Activated CD8-positive, alpha-beta memory T cell treated with anti-CD3 and anti-CD28 coated beads for 36 hours (primary cell): ENCODE measurements at regions not wholly inside any gene's neighbourhood (a gene's known extent, or its start where the extent isn't known, plus 50 kb on each side); places are given as distances from the start of the nearest gene placed in this dataset.

Experiments
- CTCF ChIA-PET: fragments of 350-600 bp; sonication (Branson Sonifier 250); formaldehyde crosslinking; loops from one replicate; lab custom pipeline; 2021; ENCODE audit warnings: antibody characterized with exemption; lab: Charles Lee
- POLR2A ChIA-PET: fragments of 350-600 bp; sonication (Branson Sonifier 250); formaldehyde crosslinking; loops from one replicate; lab custom pipeline; 2021; ENCODE audit warnings: antibody characterized with exemption; lab: Charles Lee

DNA sequence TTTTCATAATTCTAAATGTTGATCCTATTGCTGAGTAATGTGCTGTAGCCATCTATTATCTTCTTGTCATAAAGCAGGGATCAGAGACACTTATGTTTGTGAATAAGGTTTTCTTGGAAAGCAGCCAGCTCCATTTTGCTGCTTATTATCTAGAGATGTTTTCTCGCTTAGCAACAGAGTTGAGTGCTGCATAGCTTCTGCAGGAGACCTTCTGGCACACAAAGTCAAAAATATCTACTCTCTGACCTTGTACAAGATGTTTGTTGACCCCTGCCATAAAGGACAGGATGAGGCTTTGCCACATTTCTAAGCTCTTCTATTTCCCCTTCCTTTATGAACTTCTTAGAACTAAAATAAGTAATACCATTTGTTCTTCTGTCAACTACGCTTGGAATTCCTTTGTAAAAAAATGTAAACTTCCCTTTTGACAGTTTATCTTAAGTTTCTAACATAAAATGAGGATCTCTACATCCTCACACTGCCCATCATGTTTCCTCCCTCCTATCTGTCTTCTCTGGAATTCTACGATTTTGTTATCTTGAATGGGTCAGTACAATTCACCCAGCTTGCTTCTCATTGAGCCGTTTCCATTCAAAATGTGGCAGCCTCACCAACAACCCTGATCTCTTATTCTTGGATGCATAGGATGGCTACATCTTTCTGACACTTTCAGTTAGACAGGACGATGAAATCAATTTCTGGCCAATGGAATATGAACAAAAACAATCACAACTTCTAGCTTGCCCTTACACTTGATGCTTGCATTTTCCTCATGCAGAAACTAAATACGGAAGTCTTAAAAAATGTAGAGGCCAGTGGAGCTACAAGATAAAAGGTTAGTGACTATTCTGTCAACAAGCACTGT is 1377.0 kb downstream of the SUCLG1 start:
- POLR2A ChIA-PET, result no interaction called here
- CTCF ChIA-PET, result no interaction called here

DNA sequence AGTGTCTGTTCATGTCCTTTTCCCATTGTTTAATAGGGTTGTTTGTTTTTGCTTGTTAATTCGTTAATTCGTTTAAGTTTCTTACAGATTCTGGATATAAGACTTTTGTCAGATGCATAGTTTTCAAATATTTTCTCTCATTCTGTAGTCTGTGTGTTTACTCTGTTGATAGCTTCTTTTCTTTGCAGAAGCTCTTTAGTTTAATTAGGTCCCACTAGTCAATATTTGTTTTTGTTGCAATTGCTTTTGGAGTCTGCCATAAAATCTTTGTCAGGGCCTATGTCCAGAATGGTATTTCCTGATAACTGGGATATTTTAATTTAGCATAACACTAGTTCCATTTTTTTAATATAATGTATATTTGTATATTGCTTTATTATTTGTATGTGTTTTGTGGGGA is 1380.1 kb downstream of the SUCLG1 start:
- POLR2A ChIA-PET, result no interaction called here
- CTCF ChIA-PET, result no interaction called here

DNA sequence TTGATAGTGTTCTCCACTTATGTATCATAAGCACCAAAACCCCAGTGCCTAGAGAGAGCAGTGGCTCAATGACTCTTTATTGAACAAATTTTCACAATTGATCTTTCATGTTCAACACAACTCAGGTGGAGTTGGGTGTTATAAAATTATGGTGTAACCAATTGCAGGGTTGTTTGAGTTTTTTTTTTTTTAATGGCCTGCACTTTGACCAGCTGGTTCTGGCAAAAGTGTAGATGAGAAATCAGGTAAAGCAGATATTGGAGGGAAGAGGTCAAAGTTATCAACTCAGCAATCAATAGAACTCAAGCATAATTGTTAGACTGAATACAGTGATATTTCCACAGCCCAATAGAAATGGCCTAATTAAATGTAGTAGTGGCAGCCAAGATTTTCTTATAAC is 1386.3 kb downstream of the SUCLG1 start:
- ChIA-PET CTCF (no interaction called here), POLR2A (no interaction called here)

DNA sequence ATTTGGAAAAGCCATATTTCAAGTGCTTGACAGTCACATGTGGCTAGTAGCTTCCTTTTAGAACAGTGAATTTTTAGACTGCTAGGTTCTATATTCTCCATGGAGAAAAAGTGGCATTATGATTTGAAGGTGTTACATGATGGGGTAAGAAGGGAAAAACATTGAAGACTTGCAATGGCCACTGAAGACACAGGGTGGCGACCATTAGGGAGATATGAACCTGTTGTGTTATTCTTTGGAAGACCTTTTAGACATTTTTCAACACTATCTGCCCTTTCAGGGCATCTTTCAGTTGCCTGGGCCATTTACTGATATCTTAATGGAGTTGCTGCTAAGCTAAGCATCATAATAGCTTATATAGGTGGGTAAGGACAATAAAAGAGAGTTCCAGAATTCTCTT is 1387.2 kb downstream of the SUCLG1 start:
- POLR2A ChIA-PET, result no interaction called here
- CTCF ChIA-PET, result no interaction called here

DNA sequence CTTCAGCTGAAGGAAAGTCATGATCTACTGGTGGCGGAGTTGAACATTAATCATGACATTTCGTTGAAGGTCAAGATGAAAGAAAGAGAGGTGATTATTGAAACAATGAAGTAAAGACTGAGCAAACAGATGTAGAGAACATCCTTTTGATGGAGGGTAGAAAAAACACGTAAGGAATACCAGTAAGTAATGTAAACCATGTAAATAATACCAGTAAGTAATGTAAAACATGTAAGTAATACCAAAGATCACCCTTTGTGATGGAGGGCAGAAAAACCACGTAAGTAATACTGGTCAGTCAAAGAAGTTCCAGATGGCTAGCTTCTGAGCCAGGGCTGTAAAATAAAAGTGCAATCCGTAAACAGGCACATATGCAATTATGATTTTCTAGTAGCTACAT is 1387.7 kb downstream of the SUCLG1 start:
- ChIA-PET POLR2A (no interaction called here), CTCF (no interaction called here)

DNA sequence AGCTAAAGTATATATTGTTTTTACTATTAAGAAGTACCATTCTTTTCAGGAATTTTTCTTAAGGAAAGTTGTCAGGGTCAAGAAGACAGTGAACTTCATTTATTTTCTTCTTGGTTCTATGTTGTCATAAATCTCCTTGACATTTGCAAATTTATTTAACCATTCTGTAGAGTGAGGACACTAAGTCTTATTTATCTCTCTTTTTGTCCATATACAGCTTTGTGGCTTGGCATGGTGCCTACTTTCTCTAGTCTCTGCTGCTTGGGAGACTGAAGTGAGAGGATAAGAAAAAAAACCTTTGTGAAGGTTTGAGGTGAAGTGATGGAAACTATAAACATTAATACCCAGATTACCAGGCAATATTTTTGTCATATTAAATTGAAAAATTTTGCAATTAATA is 1389.4 kb downstream of the SUCLG1 start:
- CTCF ChIA-PET, result no interaction called here
- POLR2A ChIA-PET, result no interaction called here

DNA sequence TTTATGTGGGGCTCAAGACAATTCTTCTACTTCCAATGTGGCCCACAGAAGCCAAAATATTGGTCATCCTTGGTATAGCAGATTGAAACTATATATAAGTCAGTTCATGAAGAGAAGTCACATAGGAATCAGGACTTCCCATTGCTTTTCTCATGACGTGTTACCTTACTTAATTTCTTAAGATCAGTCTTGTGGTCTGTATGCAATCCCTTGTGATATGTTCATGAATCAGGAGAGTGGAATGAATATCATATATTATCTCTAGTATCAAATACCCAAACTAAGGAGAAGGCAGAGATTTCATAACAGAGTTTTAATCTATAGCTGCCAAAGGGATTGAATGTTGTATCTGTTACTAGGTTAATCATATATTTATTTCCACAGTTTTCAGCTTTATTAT is 1390.4 kb downstream of the SUCLG1 start:
- POLR2A ChIA-PET, result no interaction called here
- CTCF ChIA-PET, result no interaction called here

DNA sequence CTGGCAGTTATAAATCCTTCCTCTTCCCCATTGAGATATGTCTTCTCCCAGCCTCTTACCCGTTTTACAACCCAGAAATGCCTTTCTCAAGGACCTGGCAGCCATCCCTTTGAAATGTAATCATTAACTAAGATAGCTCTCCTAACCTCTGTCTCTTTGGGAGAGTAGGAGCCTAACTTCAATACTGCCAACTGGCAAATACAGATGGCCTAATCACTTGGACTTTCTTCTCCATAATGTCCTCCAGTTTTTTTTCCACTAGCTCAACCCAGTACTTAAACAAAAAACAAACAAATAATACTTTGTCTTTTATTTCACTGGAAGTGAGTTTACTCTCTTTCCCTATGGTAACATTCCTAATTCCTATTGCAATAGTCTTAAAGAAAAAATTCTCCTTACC is 1391.1 kb downstream of the SUCLG1 start:
- POLR2A ChIA-PET, result no interaction called here
- CTCF ChIA-PET, result no interaction called here

DNA sequence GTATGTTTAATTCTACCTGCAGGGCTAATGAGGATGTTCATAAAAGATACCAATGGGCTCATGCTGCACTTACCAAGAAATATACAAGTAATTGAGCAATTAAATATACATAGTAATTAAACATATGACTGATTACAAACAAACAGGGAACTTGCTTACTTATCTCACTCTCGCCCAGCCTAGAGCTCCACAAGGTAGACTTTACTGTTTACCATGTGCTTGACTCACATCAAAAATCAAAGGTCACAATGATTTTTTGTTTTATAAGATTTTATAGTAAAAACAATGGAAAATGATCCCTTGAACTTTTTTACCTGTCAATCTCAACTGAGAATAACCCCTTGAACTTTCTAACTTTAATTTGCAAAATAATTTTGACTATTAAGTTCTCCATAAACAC is 1395.1 kb downstream of the SUCLG1 start:
- CTCF ChIA-PET, result no interaction called here
- POLR2A ChIA-PET, result no interaction called here

DNA sequence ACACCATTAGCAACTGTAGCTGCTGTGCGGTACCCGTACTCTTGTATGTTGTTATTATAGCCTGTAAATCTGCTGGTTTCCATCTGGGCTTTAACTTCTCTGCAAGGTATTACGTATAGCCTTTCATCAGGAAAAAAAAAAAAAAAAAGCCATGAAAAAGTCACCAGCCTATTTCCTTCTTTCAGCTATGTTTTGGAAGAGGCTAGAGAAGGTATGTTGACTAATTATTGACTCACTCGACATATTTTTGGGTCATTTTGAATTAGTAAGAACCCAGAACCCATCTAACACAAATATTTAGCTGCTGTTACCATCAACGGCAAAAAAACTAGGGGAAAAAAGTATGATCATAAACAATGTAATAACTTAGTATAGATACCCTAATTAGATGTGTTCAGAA is 1395.6 kb downstream of the SUCLG1 start:
- ChIA-PET CTCF (interaction anchor here (0.7 kb wide), 1 partner anchor 56 kb away, joined by 5 read pairs; no protein-coding TSS in a partner anchor), POLR2A (no interaction called here)

DNA sequence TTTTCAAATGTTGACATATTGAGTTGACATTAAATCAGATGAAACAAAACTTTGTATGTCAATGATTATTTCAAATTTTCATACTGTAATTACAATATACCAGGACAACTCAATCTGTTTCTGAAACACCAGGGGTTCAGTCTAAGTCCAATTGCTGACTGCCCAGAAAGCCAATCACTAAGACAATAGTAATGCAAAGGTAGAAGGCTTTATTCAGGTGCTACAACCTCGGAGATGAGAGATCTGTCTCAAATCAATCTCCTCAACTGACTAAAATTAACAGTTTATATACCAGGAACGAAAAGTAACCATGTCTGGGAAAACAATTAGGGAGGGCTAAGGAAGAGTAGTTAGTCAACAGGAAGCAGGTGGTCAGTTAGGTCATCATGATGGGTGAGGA is 1400.4 kb downstream of the SUCLG1 start:
- CTCF ChIA-PET, result no interaction called here

DNA sequence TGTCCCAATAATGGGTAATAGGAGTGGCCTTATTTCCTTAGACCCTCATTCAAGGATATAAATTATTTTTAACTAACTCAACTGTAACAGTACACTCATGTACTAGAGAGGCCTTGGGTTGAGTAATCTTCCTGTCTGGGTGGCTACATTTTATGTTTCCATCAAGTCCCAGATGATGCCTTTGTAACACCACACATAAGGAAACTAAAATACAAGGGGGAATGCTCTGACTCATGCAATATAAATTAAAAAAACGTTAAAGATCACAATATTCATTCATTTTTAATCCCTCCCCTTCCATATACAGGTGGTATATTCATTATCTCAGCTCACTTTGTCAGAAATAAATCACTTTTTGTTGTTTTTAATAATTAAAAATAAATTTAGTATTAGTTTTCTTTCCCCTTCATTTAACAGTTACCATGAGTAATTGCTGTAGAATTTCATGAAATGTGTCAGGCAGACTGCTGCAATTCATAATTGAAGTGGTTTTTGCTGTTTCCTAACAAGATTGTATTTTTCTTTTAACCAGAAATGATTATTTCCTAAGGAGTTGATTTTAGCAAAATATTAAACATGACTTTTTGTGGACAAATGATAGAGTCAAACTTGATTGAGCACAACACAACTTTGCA is 1403.6 kb downstream of the SUCLG1 start:
- POLR2A ChIA-PET, result no interaction called here
- CTCF ChIA-PET, result no interaction called here

More for the DNA sequence above, 1400.4 kb downstream of the SUCLG1 start:
- POLR2A ChIA-PET, result no interaction called here

DNA sequence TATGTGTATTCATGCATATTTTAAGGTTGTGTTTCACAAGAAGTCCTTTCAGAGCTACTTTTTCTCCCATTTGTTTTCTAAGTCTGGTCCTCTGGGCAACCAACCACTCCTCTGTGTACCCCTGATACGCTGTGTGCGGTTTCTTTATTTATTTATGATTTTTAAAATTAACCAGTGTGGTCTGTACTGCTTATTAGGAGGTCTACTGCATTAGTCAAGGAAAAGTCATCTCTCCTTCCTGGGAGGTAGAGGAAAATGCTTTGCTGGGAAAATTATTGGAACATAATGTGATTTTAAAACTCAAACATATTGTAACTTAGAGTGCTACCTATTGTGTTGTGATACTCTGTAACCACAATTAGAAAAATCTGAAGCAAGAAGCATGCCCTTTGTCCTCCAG is 1404.3 kb downstream of the SUCLG1 start:
- ChIA-PET CTCF (no interaction called here), POLR2A (no interaction called here)

DNA sequence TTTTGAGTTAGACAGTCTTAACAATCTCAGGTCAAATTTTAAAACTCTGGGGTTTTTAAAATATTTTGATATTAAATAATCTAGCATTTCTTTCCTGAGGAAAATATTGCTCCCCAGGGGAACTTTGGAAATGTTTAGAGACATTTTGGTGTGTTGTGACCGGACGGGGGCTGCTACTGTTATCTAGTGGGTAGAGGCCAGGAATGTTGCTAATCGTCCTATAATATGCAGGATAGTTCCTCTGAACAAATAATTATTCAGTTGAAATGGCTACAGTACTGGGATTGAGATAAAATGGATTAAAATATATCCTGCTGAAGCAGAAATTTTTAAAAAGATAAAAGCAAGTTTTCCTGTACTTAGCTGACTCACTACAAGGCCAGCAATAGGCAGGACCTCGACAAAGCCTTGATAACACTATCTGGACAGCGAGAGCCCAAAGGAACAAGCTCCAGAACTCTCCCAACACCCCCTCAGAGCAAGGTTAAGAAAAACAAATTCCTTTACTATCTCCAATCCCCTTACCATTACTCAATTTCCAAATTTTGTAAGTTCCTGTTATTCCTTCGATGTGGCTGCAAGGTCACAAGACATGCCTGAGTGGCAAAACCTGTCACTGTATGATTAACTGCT is 1407.4 kb downstream of the SUCLG1 start:
- CTCF ChIA-PET, result no interaction called here
- POLR2A ChIA-PET, result no interaction called here

DNA sequence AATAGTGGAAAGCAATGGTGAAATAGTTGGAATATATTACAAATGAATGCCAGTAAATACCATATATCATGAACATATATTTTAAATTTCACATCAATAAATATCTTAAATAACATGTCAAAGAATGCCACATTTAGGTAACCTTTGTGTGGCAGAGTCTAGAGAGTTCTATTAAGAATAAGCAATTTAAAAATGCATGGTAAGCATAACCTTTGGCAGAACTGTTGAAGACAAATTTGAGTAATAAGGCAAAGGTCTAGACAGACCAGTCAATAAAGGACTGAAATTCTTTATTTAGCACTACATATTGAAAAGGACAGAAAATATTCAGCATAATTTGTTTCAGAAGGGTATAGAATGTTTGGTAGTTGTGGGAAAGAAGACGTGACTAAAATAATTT is 1417.0 kb downstream of the SUCLG1 start:
- CTCF ChIA-PET, result no interaction called here
- POLR2A ChIA-PET, result no interaction called here

DNA sequence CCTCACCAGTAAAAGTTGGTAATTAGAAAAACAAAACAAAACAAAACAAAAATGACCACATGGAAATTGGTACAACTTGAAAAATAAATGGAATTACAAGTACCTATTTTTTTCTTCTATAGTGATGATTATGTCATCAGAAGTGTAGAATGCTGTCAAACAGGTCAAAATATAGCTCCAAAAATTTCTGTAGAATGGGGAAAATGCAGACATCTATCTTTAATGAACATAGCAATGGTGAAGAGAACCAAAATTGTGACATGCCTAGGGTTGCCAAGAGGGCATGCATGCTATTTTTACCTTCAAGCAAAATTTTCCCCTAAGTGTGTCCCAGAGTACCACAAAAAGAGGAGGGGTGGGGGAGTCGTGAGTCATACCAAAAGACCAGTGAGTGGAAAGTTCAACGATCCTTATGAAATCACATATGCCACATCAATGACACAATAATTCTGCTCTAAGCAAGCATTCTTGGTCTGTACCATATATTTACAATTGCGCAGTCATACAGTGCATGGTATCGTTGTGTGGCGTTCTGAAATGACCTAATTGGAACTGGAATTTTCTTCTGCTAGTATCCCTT is 1436.4 kb downstream of the SUCLG1 start:
- POLR2A ChIA-PET, result no interaction called here
- CTCF ChIA-PET, result no interaction called here

DNA sequence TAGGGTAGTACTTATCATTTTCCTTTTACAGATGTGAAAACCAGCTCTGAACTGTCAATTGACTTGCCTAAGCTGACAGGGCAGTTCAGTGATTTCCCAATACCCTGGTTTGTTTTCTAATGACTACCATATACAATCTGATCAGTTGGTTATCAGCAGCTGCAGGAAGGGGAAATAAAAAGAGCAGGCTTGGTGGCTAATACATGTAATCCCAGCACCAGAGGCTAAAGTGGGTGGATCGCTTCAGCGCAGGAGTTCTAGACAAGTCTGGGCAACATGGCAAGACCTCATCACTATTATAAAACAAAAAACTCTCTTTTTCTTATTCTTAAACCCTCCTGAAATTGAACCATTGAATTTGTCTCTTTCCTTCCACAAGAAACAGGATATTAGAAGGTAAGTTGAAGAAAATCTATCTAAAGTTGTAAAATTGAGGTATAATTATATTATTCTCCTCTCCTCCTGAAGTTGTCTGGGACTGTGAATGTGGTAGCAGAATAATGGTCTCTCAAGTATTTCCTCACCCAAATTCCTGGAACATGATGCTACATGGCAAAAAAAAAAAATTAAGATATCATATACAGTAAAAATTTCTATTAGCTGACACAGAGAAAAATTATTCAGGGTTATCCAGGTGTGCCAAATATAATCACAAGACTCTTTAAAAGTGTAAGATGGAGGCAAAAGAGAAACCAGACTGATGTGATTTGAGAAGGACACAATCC is 1441.6 kb downstream of the SUCLG1 start:
- CTCF ChIA-PET, result no interaction called here
- POLR2A ChIA-PET, result no interaction called here

DNA sequence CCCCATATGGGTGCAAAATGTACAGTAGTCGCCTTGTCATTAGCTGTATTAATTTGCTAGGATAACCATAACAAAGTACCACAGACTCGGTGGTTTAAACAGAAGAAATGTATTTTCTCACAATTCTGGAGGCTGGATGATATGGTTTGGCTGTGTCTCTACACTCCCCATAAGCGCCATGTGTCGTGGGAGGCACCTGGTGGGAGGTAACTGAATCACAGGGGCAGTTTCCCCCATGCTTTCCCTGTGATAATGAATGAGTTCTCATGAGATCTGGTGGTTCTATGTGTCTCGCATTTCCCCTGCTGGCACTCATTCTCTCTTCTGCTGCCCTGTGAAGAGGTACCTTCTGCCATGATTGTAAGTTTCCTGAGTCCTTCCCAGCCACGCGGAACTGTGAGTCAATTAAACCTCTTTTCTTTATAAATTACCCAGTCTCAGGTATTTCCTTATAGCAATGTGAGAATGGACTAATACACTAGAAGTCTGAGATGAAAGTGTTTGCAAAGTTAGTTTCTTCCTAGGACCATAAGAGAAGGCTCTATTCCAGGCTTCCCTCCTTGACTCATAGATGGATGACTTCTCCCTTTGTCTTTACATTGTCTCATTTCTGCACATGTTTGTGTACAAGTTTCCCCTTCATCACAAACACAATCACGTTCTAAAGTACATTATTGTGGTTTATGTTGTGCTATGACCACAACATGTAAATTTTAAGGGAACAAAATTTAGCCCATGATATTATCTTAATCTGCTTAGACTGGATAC is 1442.6 kb downstream of the SUCLG1 start:
- ChIA-PET CTCF (no interaction called here), POLR2A (no interaction called here)

DNA sequence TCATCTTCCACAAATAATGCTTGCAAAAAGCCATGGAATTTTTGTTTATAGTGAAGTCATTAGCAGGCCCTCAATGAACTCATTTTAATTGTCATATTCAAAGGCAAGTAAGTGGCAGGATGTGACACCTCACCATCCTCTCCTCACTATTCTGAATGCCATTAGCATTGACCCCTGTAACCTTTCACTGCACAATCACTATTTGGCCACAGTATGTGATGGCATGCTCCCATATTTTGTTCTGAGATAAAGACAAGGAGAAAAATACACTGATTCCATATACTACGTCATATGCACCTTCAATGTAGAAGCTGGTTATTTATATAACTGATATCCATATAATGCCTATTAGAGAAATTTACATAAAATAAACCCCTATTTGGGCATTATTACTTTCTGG is 1443.2 kb downstream of the SUCLG1 start:
- CTCF ChIA-PET, result no interaction called here
- POLR2A ChIA-PET, result no interaction called here
